SK-N-SH (cell line): ENCODE measurements at regions not wholly inside any gene's neighbourhood (a gene's known extent, or its start where the extent isn't known, plus 50 kb on each side); places are given as distances from the start of the nearest gene placed in this dataset.

Experiments used
- JUND ChIP-seq: IDR thresholded peaks from 2 replicates; pipeline ENCODE4 v1.4.0; 2012
- MXI1 ChIP-seq: IDR thresholded peaks from 2 replicates; pipeline ENCODE4 v1.6.1; 2012; ENCODE audit warnings: mild to moderate bottlenecking, low read depth, low read length, improper control_type of control experiment
- PBX3 ChIP-seq: IDR thresholded peaks from 2 replicates; pipeline ENCODE4; 2012
- TAF1 ChIP-seq: IDR thresholded peaks from 2 replicates; pipeline ENCODE4 v1.6.1; 2012; ENCODE audit warnings: low read depth, mild to moderate bottlenecking, low read length, moderate library complexity, borderline replicate concordance
- ZBTB33 ChIP-seq: IDR thresholded peaks from 2 replicates; pipeline ENCODE4 v1.4.0; 2012; ENCODE audit warnings: low read depth, borderline replicate concordance

- TF ChIP-seq JUND (no peak), MXI1 (no peak), TAF1 (no peak), ZBTB33 (no peak), PBX3 (peak; percentile 38; the same call in 1 of the 2 replicates)
These were observed 51.5 kb upstream of the TRPC3 start (continued) for GRCh38 chr4:122003335-122003734.
